Ishikawa (cell line): ENCODE measurements at regions not wholly inside any gene's neighbourhood (a gene's known extent, or its start where the extent isn't known, plus 50 kb on each side); places are given as distances from the start of the nearest gene placed in this dataset.

Experiments used
- EP300 ChIP-seq: IDR thresholded peaks from 2 replicates; pipeline ENCODE4 v1.6.1; 2012; ENCODE audit warnings: borderline replicate concordance
- FOXM1 ChIP-seq: IDR thresholded peaks from 2 replicates; pipeline ENCODE4 v1.6.1; 2012; ENCODE audit warnings: low read depth, borderline replicate concordance
- MAX ChIP-seq: IDR thresholded peaks from 2 replicates; pipeline ENCODE4 v1.6.1; 2012
- NFIC ChIP-seq: IDR thresholded peaks from 2 replicates; pipeline ENCODE4 v1.6.1; 2012
- TAF1 ChIP-seq: IDR thresholded peaks from 2 replicates; pipeline ENCODE4 v1.6.1; 2012; ENCODE audit warnings: low read depth, mild to moderate bottlenecking
- TCF12 ChIP-seq: IDR thresholded peaks from 2 replicates; pipeline ENCODE4 v1.6.1; 2012; ENCODE audit warnings: low read depth
- TEAD4 ChIP-seq: IDR thresholded peaks from 2 replicates; pipeline ENCODE4 v1.6.1; 2012
- YY1 ChIP-seq: IDR thresholded peaks from 2 replicates; pipeline ENCODE4 v1.6.1; 2012; ENCODE audit warnings: low read depth
- TF ChIP-seq, protein P1 (sequence below): IDR thresholded peaks from 2 replicates; pipeline ENCODE4 v1.6.1; 2012; ENCODE audit warnings: low read depth, mild to moderate bottlenecking

- TF ChIP-seq EP300 (no peak), NFIC (no peak), TCF12 (no peak), YY1 (no peak), FOXM1 (no peak), TEAD4 (no peak), MAX (no peak), TAF1 (no peak)
- TF ChIP-seq, protein P1, sequence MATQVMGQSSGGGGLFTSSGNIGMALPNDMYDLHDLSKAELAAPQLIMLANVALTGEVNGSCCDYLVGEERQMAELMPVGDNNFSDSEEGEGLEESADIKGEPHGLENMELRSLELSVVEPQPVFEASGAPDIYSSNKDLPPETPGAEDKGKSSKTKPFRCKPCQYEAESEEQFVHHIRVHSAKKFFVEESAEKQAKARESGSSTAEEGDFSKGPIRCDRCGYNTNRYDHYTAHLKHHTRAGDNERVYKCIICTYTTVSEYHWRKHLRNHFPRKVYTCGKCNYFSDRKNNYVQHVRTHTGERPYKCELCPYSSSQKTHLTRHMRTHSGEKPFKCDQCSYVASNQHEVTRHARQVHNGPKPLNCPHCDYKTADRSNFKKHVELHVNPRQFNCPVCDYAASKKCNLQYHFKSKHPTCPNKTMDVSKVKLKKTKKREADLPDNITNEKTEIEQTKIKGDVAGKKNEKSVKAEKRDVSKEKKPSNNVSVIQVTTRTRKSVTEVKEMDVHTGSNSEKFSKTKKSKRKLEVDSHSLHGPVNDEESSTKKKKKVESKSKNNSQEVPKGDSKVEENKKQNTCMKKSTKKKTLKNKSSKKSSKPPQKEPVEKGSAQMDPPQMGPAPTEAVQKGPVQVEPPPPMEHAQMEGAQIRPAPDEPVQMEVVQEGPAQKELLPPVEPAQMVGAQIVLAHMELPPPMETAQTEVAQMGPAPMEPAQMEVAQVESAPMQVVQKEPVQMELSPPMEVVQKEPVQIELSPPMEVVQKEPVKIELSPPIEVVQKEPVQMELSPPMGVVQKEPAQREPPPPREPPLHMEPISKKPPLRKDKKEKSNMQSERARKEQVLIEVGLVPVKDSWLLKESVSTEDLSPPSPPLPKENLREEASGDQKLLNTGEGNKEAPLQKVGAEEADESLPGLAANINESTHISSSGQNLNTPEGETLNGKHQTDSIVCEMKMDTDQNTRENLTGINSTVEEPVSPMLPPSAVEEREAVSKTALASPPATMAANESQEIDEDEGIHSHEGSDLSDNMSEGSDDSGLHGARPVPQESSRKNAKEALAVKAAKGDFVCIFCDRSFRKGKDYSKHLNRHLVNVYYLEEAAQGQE, result no peak
These were observed 193.2 kb upstream of the ZNF385D start for GRCh38 chr3:21944251-21944650.
